ENCODE measurements at regions not wholly inside any gene's neighbourhood (a gene's known extent, or its start where the extent isn't known, plus 50 kb on each side); places are given as distances from the start of the nearest gene placed in this dataset.

DNA sequence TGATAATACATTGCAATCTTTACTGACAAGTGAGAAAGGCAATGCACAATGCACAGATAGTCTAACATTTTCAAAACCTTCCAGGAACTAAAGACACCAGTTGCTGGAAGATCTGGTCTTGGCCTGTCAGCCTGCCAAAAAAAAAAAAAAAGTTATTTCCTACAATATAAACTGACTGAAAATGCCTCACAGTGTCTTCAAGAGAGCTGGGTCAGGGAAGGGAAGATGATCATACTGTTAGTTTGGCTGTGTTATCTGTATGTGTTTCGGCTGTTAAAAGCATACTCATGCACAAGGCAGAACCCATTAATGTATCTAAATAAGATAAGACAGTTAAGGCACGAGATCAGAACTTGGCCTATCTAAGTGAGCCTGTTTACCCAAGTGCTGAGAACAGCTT is 673.4 kb downstream of the MECOM start:
- no peaks in the 10 kb centered on the region for H3K9me3 Mint-ChIP-seq
- POLR2A ChIA-PET: no interaction called here
- no peaks in the 10 kb centered on the region for H3K36me3 Mint-ChIP-seq (ENCODE audit: low read depth)
- H3K27me3 Mint-ChIP-seq: no peaks in the 10 kb centered on the region
- H3K4me1 Mint-ChIP-seq (ENCODE audit: low read depth): no peaks in the 10 kb centered on the region
- H3K27ac Mint-ChIP-seq: no peak overlapping the region
- CTCF ChIA-PET: no interaction called here
- no peak for ATAC-seq
- no peak overlapping the region for H3K4me3 Mint-ChIP-seq
- DNase-seq: no peak
- TF ChIP-seq, protein P1, sequence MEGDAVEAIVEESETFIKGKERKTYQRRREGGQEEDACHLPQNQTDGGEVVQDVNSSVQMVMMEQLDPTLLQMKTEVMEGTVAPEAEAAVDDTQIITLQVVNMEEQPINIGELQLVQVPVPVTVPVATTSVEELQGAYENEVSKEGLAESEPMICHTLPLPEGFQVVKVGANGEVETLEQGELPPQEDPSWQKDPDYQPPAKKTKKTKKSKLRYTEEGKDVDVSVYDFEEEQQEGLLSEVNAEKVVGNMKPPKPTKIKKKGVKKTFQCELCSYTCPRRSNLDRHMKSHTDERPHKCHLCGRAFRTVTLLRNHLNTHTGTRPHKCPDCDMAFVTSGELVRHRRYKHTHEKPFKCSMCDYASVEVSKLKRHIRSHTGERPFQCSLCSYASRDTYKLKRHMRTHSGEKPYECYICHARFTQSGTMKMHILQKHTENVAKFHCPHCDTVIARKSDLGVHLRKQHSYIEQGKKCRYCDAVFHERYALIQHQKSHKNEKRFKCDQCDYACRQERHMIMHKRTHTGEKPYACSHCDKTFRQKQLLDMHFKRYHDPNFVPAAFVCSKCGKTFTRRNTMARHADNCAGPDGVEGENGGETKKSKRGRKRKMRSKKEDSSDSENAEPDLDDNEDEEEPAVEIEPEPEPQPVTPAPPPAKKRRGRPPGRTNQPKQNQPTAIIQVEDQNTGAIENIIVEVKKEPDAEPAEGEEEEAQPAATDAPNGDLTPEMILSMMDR (IDR thresholded peaks at IDR 0.05): no peak
- intact Hi-C loops (cut with micrococcal nuclease): no loop called here

DNA sequence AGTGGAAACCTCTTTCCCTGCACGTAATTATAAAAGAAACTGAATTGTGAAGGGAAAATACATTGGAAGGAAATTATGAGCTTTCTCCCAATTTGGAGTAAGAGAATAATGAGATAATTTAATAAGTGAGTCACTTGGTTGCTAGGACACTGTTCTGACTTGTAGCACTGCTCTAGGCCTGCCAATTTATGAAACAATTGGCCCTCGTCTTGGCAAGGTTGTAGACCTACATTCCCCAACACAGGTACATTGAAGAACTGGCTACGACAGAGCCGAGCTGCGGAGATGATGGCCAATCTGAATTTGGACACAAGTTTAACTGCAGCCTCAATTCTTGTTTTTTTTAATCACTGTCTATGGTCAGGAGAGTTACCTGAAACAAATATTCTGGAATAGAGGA is 674.1 kb downstream of the MECOM start:
- Mint-ChIP-seq H3K27ac (no peak overlapping the region), H3K4me1 (ENCODE audit: low read depth) (no peaks in the 10 kb centered on the region), H3K36me3 (ENCODE audit: low read depth) (no peaks in the 10 kb centered on the region), H3K9me3 (no peaks in the 10 kb centered on the region), H3K27me3 (no peaks in the 10 kb centered on the region), H3K4me3 (no peak overlapping the region)
- POLR2A ChIA-PET: no interaction called here
- intact Hi-C loops (cut with micrococcal nuclease): no loop called here
- TF ChIP-seq, protein P1 (IDR thresholded peaks at IDR 0.05): no peak
- CTCF ChIA-PET: no interaction called here
- DNase-seq: no peak
- no peak for ATAC-seq

DNA sequence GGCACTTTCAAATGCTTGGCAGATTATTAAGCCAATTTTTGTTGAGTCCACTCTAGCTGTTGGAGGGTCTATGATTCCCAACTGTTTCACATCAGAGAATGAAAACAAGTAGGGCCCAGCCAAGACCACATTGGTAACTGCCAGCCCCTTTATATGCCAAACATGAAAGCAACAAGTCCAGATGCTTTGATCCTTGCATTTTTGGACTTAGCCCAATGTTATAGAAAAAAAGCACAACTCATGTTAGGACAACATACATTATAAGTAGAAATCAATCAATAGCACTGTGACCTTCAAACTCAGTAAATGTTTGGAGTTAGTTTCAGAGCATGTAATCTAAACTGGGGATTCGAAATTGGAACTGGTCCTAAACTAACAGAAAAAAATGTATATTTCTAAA is 674.7 kb downstream of the MECOM start:
- POLR2A ChIA-PET: no interaction called here
- Mint-ChIP-seq H3K9me3 (no peaks in the 10 kb centered on the region), H3K4me3 (no peak overlapping the region), H3K27ac (no peak overlapping the region), H3K27me3 (no peaks in the 10 kb centered on the region), H3K4me1 (ENCODE audit: low read depth) (no peaks in the 10 kb centered on the region), H3K36me3 (ENCODE audit: low read depth) (no peaks in the 10 kb centered on the region)
- CTCF ChIA-PET: no interaction called here
- TF ChIP-seq, protein P1 (IDR thresholded peaks at IDR 0.05): no peak
- intact Hi-C loops (cut with micrococcal nuclease): no loop called here
- DNase-seq: no peak
- ATAC-seq: no peak

DNA sequence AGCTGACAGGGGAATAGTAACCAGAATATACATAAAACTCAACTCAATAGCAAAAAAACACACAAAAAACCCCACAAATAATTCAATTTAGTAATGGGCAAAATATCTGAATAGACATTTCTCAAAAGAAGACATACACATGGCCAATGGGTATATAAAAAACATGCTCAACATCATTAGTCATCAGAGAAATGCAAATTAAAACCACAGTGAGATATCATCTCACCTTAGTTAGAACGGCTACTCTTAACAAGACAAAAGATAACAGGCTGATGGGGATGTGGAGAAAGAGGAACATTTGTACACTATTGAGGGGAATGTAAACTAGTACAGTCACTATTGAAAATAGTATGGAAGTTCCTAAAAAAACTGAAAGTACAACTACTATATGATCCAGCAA is 678.6 kb downstream of the MECOM start:
- no peaks in the 10 kb centered on the region for H3K9me3 Mint-ChIP-seq
- no peak for DNase-seq
- intact Hi-C loops (cut with micrococcal nuclease): no loop called here
- no peak for ATAC-seq
- no peaks in the 10 kb centered on the region for H3K27me3 Mint-ChIP-seq
- H3K4me3 Mint-ChIP-seq: no peak overlapping the region
- TF ChIP-seq, protein P1 (IDR thresholded peaks at IDR 0.05): no peak
- H3K4me1 Mint-ChIP-seq (ENCODE audit: low read depth): no peaks in the 10 kb centered on the region
- CTCF ChIA-PET: no interaction called here
- no peaks in the 10 kb centered on the region for H3K36me3 Mint-ChIP-seq (ENCODE audit: low read depth)
- no peak overlapping the region for H3K27ac Mint-ChIP-seq
- POLR2A ChIA-PET: no interaction called here

- intact Hi-C loops (cut with micrococcal nuclease): no loop called here
- Mint-ChIP-seq H3K36me3 (ENCODE audit: low read depth) (no peaks in the 10 kb centered on the region), H3K27ac (no peak overlapping the region), H3K4me3 (no peak overlapping the region), H3K9me3 (no peaks in the 10 kb centered on the region), H3K27me3 (no peaks in the 10 kb centered on the region), H3K4me1 (ENCODE audit: low read depth) (no peaks in the 10 kb centered on the region)
- ChIA-PET POLR2A (no interaction called here), CTCF (no interaction called here)
- DNase-seq: no peak
- ATAC-seq: no peak
- TF ChIP-seq, protein P1 (IDR thresholded peaks at IDR 0.05): no peak
Measured at GRCh38 chr3:168983046-168983445, 680.5 kb downstream of the MECOM start.

Data from activated CD8-positive, alpha-beta T cell treated with anti-CD3 and anti-CD28 coated beads for 36 hours (primary cell).